GM12878 (cell line): ENCODE measurements at regions not wholly inside any gene's neighbourhood (a gene's known extent, or its start where the extent isn't known, plus 50 kb on each side); places are given as distances from the start of the nearest gene placed in this dataset.

Source experiments
- ATAC-seq: fragments of 200-7000 bp; cut with Tn5 transposase; 3 replicates; pipeline ENCODE4 v1.9.1; 2020; ENCODE audit warnings: mild to moderate bottlenecking, moderate library complexity
- BruUV-seq: library from RNA; stranded (reverse); fragments of 400-500 nt; replicated peaks from 2 replicates; lab custom pipeline; 2021; lab: Mats Ljungman, UMichigan
- CTCF ChIA-PET: fragments of 300-600 bp; sonication (Branson Sonifier 250); formaldehyde crosslinking; extraction: SDS; loops from one replicate; lab custom pipeline; 2021; ENCODE audit warnings: inconsistent platforms; lab: Yijun Ruan, JAX
- POLR2A ChIA-PET: fragments of 350-600 bp; formaldehyde crosslinking; extraction: SDS; loops from one replicate; lab custom pipeline; 2021; ENCODE audit warnings: inconsistent platforms; lab: Charles Lee
- RAD21 ChIA-PET: fragments of 300-600 bp; sonication (Branson Sonifier 250); formaldehyde crosslinking; loops from one replicate; lab custom pipeline; 2023; ENCODE audit warnings: antibody characterized with exemption; ENCODE audit not compliant: unreplicated experiment; lab: Charles Lee
- SMC1A ChIA-PET: fragments of 300-600 bp; sonication (Branson Sonifier 250); formaldehyde crosslinking; loops from one replicate; lab custom pipeline; 2023; ENCODE audit not compliant: unreplicated experiment, uncharacterized antibody; lab: Charles Lee
- DNase-seq: peaks from one replicate; pipeline ENCODE4 v3.0.0-alpha.2; 2011; ENCODE audit warnings: low read depth, low spot score
- FAIRE-seq: peaks from 3 replicates; lab custom pipeline; 2011; peaks lifted over from hg19 to GRCh38; lab: Jason Lieb, UNC
- H2AFZ ChIP-seq: 2 replicates; pipeline ENCODE4 v1.6.0; 2011; ENCODE audit warnings: low read depth, low read length, control low read depth; ENCODE audit not compliant: control insufficient read depth
- H3K27ac ChIP-seq: 2 replicates; pipeline ENCODE4 v1.5.1; 2011; ENCODE audit warnings: control low read depth; ENCODE audit not compliant: control insufficient read depth, insufficient read depth
- H3K27me3 ChIP-seq, 2 experiments: replicated peaks in 1 of 2; 2 replicates each; pipeline versions ENCODE4 v1.6.0 to v1.6.1; 2011; ENCODE audit warnings: low read length in 1 of 2; ENCODE audit not compliant: control insufficient read depth in 2 of 2, insufficient read depth in 2 of 2
- H3K36me3 ChIP-seq, 2 experiments: 2 replicates each; pipeline ENCODE4 v1.5.1; 2011; ENCODE audit warnings: low read length in 1 of 2; ENCODE audit not compliant: control insufficient read depth in 2 of 2, insufficient read depth in 2 of 2
- H3K4me1 ChIP-seq: 2 replicates; pipeline ENCODE4 v1.6.1; 2011; ENCODE audit warnings: mild to moderate bottlenecking, low read length, moderate library complexity, mixed read lengths; ENCODE audit not compliant: control insufficient read depth, insufficient read depth
- H3K4me2 ChIP-seq: 2 replicates; pipeline ENCODE4 v1.6.0; 2011; ENCODE audit warnings: control low read depth; ENCODE audit not compliant: control insufficient read depth, insufficient read depth
- H3K4me3 ChIP-seq: fragments of 200-600 bp; sonication (generic); 2 replicates; pipeline ENCODE4 v1.5.1; 2016
- H3K79me2 ChIP-seq: 2 replicates; pipeline ENCODE4 v1.6.0; 2011; ENCODE audit warnings: low read length; ENCODE audit not compliant: control insufficient read depth, insufficient read depth
- H3K9ac ChIP-seq: 2 replicates; pipeline ENCODE4 v1.8.0; 2011; ENCODE audit warnings: low read length, control low read depth, mixed read lengths; ENCODE audit not compliant: control insufficient read depth, insufficient read depth
- H3K9me3 ChIP-seq: replicated peaks from 3 replicates; pipeline ENCODE4 v1.5.1; 2011; ENCODE audit warnings: mild to moderate bottlenecking, low read length; ENCODE audit not compliant: control insufficient read depth, insufficient read depth
- H4K20me1 ChIP-seq: 2 replicates; pipeline ENCODE4 v1.6.0; 2011; ENCODE audit not compliant: control insufficient read depth, insufficient read depth
- HDAC6 ChIP-seq: fragments of 200-600 bp; sonication (generic); IDR thresholded peaks from one replicate; pipeline ENCODE4 v1.8.0; 2017; ENCODE audit warnings: antibody characterized with exemption; ENCODE audit not compliant: unreplicated experiment
- MEF2A ChIP-seq: IDR thresholded peaks from 2 replicates; pipeline ENCODE4 v1.6.1; 2011; ENCODE audit warnings: low read depth, mild to moderate bottlenecking, low read length, moderate library complexity; ENCODE audit not compliant: insufficient read depth
- MTA2 ChIP-seq: fragments of 450-650 bp; IDR thresholded peaks from 2 replicates; pipeline ENCODE4 v1.6.1; 2016; ENCODE audit warnings: low read depth, mild to moderate bottlenecking, moderate library complexity
- MXI1 ChIP-seq: fragments of 150-350 bp; IDR thresholded peaks from 2 replicates; pipeline ENCODE4 v1.6.1; 2011; ENCODE audit warnings: low read depth, mild to moderate bottlenecking, inconsistent platforms, low read length, improper control_type of control experiment
- NFYA ChIP-seq: IDR thresholded peaks from 2 replicates; pipeline ENCODE4 v1.6.1; 2011; ENCODE audit warnings: low read depth, mild to moderate bottlenecking, low read length, improper control_type of control experiment, borderline replicate concordance
- NRF1 ChIP-seq: conservative IDR thresholded peaks from 2 replicates; pipeline ENCODE4 v1.6.1; 2011; ENCODE audit warnings: mild to moderate bottlenecking, low read depth, low read length, improper control_type of control experiment
- SRF ChIP-seq, 2 experiments: IDR thresholded peaks; 2 replicates each; pipeline ENCODE4 v1.6.1; 2011; ENCODE audit warnings: low read depth in 2 of 2, low read length in 2 of 2, mild to moderate bottlenecking in 1 of 2, moderate library complexity in 1 of 2
- STAT1 ChIP-seq: fragments of 450-650 bp; conservative IDR thresholded peaks from 2 replicates; pipeline ENCODE4 v1.6.1; 2014; ENCODE audit warnings: antibody characterized with exemption, mild to moderate bottlenecking
- ZNF274 ChIP-seq: IDR thresholded peaks from one replicate; pipeline ENCODE4 v1.8.0; 2011; ENCODE audit not compliant: insufficient read length, insufficient read depth
- ZSCAN29 ChIP-seq: fragments of 450-650 bp; IDR thresholded peaks from 2 replicates; pipeline ENCODE4 v1.6.1; 2017; ENCODE audit warnings: mild to moderate bottlenecking, moderate library complexity
- ZZZ3 ChIP-seq: IDR thresholded peaks from 2 replicates; pipeline ENCODE4 v1.6.1; 2011; ENCODE audit warnings: low read depth; ENCODE audit not compliant: control insufficient read depth, insufficient read length
- WGBS: methylation state at CpG from one replicate; pipeline ENCODE4 v1.1.6; 2016; ENCODE audit warnings: low lambda C conversion rate; ENCODE audit not compliant: insufficient replicate concordance, insufficient coverage; ENCODE audit errors: missing lambda C conversion rate; 5-methylcytosine and 5-hydroxymethylcytosine counted together
- in situ Hi-C: fragments of 300-500 bp; cut with MboI; formaldehyde crosslinking; loops from 9 replicates; pipeline ENCODE4 v1.14.3; 2018; ENCODE audit warnings: mixed read lengths
- intact Hi-C: fragments of 100-400 bp; cut with micrococcal nuclease; formaldehyde crosslinking; loops from one replicate; pipeline ENCODE4 v1.14.2; 2022; ENCODE audit not compliant: unreplicated experiment
- TF ChIP-seq, protein P1 (sequence below): IDR thresholded peaks from 2 replicates; pipeline ENCODE4 v1.6.1; 2012; ENCODE audit warnings: improper control_type of control experiment, low read depth, low read length; ENCODE audit not compliant: insufficient replicate concordance
- TF ChIP-seq, protein P2 (sequence below): IDR thresholded peaks from 2 replicates; pipeline ENCODE4 v1.6.1; 2012; ENCODE audit warnings: low read length, inconsistent platforms
- TF ChIP-seq, protein P3 (sequence below): fragments of 450-650 bp; conservative IDR thresholded peaks from 2 replicates; pipeline ENCODE4 v1.6.1; 2017; ENCODE audit warnings: mild to moderate bottlenecking, moderate library complexity

DNA sequence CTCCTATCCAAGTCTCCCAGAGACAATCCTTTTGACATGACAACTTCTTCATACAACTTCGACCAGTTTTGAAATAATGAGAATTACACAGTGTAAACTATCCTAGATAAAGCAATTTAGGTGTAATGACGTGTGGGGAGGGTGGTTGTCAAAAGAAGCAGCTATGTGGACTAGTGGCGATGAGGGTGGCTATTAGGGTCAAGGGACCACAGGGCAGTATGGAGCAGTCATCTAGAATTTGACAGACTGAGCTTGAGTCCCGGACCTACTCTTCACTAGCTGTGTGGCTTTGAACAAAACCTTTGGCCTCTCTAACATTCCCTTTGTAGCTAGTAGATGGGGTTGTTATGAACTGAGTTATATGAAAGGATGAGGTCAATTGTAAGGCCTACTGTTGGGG is 247.1 kb downstream of the HAPSTR1 start:
- H3K27ac ChIP-seq, result no peak overlapping the region
- H4K20me1 ChIP-seq, result no peaks in the 10 kb centered on the region
- H3K27me3 ChIP-seq, result no peaks in the 10 kb centered on the region; a peak in 1 of 4 replicates
- CTCF ChIA-PET, result interaction anchor here (1.4 kb wide), 1 partner anchor 9 kb away, joined by 3 read pairs; no protein-coding TSS in a partner anchor
- POLR2A ChIA-PET, result no interaction called here
- H3K9ac ChIP-seq, result no peak overlapping the region
- H3K4me1 ChIP-seq, result no peaks in the 10 kb centered on the region
- FAIRE-seq (no peak), ATAC-seq (no peak), DNase-seq (no peak)
- H3K9me3 ChIP-seq, result no peaks in the 10 kb centered on the region
- H3K4me2 ChIP-seq, result no peak overlapping the region
- no peak overlapping the region for H2AFZ ChIP-seq
- RAD21 ChIA-PET, result no interaction called here
- no TSS peak for BruUV-seq
- SMC1A ChIA-PET, result no interaction called here
- intact Hi-C loops (no loop called here), in situ Hi-C loops (no loop called here)
- no peaks in the 10 kb centered on the region for H3K36me3 ChIP-seq
- WGBS, result 11% methylated on average over 4 of the region's 4 CpGs
- no peaks in the 10 kb centered on the region for H3K79me2 ChIP-seq
- H3K4me3 ChIP-seq, result no peak overlapping the region
- TF ChIP-seq, protein P1, sequence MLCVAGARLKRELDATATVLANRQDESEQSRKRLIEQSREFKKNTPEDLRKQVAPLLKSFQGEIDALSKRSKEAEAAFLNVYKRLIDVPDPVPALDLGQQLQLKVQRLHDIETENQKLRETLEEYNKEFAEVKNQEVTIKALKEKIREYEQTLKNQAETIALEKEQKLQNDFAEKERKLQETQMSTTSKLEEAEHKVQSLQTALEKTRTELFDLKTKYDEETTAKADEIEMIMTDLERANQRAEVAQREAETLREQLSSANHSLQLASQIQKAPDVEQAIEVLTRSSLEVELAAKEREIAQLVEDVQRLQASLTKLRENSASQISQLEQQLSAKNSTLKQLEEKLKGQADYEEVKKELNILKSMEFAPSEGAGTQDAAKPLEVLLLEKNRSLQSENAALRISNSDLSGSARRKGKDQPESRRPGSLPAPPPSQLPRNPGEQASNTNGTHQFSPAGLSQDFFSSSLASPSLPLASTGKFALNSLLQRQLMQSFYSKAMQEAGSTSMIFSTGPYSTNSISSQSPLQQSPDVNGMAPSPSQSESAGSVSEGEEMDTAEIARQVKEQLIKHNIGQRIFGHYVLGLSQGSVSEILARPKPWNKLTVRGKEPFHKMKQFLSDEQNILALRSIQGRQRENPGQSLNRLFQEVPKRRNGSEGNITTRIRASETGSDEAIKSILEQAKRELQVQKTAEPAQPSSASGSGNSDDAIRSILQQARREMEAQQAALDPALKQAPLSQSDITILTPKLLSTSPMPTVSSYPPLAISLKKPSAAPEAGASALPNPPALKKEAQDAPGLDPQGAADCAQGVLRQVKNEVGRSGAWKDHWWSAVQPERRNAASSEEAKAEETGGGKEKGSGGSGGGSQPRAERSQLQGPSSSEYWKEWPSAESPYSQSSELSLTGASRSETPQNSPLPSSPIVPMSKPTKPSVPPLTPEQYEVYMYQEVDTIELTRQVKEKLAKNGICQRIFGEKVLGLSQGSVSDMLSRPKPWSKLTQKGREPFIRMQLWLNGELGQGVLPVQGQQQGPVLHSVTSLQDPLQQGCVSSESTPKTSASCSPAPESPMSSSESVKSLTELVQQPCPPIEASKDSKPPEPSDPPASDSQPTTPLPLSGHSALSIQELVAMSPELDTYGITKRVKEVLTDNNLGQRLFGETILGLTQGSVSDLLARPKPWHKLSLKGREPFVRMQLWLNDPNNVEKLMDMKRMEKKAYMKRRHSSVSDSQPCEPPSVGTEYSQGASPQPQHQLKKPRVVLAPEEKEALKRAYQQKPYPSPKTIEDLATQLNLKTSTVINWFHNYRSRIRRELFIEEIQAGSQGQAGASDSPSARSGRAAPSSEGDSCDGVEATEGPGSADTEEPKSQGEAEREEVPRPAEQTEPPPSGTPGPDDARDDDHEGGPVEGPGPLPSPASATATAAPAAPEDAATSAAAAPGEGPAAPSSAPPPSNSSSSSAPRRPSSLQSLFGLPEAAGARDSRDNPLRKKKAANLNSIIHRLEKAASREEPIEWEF, result no peak
- TF ChIP-seq, protein P2, sequence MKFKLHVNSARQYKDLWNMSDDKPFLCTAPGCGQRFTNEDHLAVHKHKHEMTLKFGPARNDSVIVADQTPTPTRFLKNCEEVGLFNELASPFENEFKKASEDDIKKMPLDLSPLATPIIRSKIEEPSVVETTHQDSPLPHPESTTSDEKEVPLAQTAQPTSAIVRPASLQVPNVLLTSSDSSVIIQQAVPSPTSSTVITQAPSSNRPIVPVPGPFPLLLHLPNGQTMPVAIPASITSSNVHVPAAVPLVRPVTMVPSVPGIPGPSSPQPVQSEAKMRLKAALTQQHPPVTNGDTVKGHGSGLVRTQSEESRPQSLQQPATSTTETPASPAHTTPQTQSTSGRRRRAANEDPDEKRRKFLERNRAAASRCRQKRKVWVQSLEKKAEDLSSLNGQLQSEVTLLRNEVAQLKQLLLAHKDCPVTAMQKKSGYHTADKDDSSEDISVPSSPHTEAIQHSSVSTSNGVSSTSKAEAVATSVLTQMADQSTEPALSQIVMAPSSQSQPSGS, result no peak
- no peak for TF ChIP-seq STAT1
- no peak for TF ChIP-seq HDAC6
- TF ChIP-seq MEF2A, result no peak
- no peak for TF ChIP-seq NRF1
- TF ChIP-seq, protein P3, sequence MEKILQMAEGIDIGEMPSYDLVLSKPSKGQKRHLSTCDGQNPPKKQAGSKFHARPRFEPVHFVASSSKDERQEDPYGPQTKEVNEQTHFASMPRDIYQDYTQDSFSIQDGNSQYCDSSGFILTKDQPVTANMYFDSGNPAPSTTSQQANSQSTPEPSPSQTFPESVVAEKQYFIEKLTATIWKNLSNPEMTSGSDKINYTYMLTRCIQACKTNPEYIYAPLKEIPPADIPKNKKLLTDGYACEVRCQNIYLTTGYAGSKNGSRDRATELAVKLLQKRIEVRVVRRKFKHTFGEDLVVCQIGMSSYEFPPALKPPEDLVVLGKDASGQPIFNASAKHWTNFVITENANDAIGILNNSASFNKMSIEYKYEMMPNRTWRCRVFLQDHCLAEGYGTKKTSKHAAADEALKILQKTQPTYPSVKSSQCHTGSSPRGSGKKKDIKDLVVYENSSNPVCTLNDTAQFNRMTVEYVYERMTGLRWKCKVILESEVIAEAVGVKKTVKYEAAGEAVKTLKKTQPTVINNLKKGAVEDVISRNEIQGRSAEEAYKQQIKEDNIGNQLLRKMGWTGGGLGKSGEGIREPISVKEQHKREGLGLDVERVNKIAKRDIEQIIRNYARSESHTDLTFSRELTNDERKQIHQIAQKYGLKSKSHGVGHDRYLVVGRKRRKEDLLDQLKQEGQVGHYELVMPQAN, result no peak
- TF ChIP-seq NFYA, result no peak
- no peak for TF ChIP-seq SRF (IDR thresholded peaks at IDR 0.05; ENCODE audit: low read depth in 2 of 2, low read length in 2 of 2)
- no peak for TF ChIP-seq MTA2
- no peak for TF ChIP-seq ZSCAN29
- TF ChIP-seq ZZZ3, result no peak
- TF ChIP-seq MXI1, result no peak
- TF ChIP-seq ZNF274, result no peak
